Ishikawa (cell line): ENCODE measurements at regions not wholly inside any gene's neighbourhood (a gene's known extent, or its start where the extent isn't known, plus 50 kb on each side); places are given as distances from the start of the nearest gene placed in this dataset.

Source experiments
- CREB1 ChIP-seq: IDR thresholded peaks from 2 replicates; pipeline ENCODE4 v1.6.1; 2012; ENCODE audit warnings: low read depth
- EGR1 ChIP-seq: IDR thresholded peaks from 2 replicates; pipeline ENCODE4 v1.6.1; 2012
- EP300 ChIP-seq: IDR thresholded peaks from 2 replicates; pipeline ENCODE4 v1.6.1; 2012; ENCODE audit warnings: borderline replicate concordance
- FOXM1 ChIP-seq: IDR thresholded peaks from 2 replicates; pipeline ENCODE4 v1.6.1; 2012; ENCODE audit warnings: low read depth, borderline replicate concordance
- RAD21 ChIP-seq: IDR thresholded peaks from 2 replicates; pipeline ENCODE4 v1.6.1; 2012; ENCODE audit warnings: low read depth
- REST ChIP-seq: IDR thresholded peaks from 2 replicates; pipeline ENCODE4 v1.6.1; 2012; ENCODE audit warnings: low read depth, mild to moderate bottlenecking
- TAF1 ChIP-seq: IDR thresholded peaks from 2 replicates; pipeline ENCODE4 v1.6.1; 2012; ENCODE audit warnings: low read depth, mild to moderate bottlenecking
- TEAD4 ChIP-seq: IDR thresholded peaks from 2 replicates; pipeline ENCODE4 v1.6.1; 2012
- USF1 ChIP-seq: IDR thresholded peaks from 2 replicates; pipeline ENCODE4 v1.6.1; 2012
- YY1 ChIP-seq: IDR thresholded peaks from 2 replicates; pipeline ENCODE4 v1.6.1; 2012; ENCODE audit warnings: low read depth

GRCh38 chr4:100695039-100695654, 177.3 kb upstream of the EMCN start:
- no peak for TF ChIP-seq EP300
- no peak for TF ChIP-seq TEAD4
- no peak for TF ChIP-seq RAD21
- TF ChIP-seq YY1 = no peak
- TF ChIP-seq REST = no peak
- TF ChIP-seq TAF1 = no peak
- no peak for TF ChIP-seq EGR1
- no peak for TF ChIP-seq USF1
- TF ChIP-seq FOXM1 = no peak
- TF ChIP-seq CREB1 = no peak
